Erythroblast (primary cell): ENCODE measurements at regions not wholly inside any gene's neighbourhood (a gene's known extent, or its start where the extent isn't known, plus 50 kb on each side); places are given as distances from the start of the nearest gene placed in this dataset.

ENCODE experiments used
- DNase-seq, 2 experiments: peaks; one replicate each; lab custom pipeline; 2025; lab: John Stamatoyannopoulos, UW
- GATA1 ChIP-seq: IDR thresholded peaks from 2 replicates; pipeline ENCODE4 v1.6.1; 2011; ENCODE audit warnings: low read depth, mild to moderate bottlenecking, control low read depth, low read length, moderate library complexity
- POLR2A ChIP-seq: IDR thresholded peaks from 2 replicates; pipeline ENCODE4 v1.6.1; 2011; ENCODE audit warnings: mild to moderate bottlenecking, low read length

- DNase-seq, result no peak
These were observed 241.3 kb upstream of the UBE2E3 start for GRCh38 chr2:180739070-180739469.

GRCh38 chr2:180735799-180736198 is 244.6 kb upstream of the UBE2E3 start:
- TF ChIP-seq POLR2A (no peak), GATA1 (no peak)
- DNase-seq, result no peak

More at GRCh38 chr2:180739070-180739469, 241.3 kb upstream of the UBE2E3 start:
- TF ChIP-seq GATA1 (no peak), POLR2A (no peak)

GRCh38 chr2:180734382-180734781 is 246.0 kb upstream of the UBE2E3 start:
- TF ChIP-seq POLR2A (no peak), GATA1 (no peak)
- DNase-seq, result no peak

- DNase-seq, result no peak
- no peak for TF ChIP-seq POLR2A
- no peak for TF ChIP-seq GATA1
These were observed 247.1 kb upstream of the UBE2E3 start for GRCh38 chr2:180733330-180733729.

- TF ChIP-seq POLR2A (no peak), GATA1 (no peak)
- DNase-seq, result no peak
These were observed 248.1 kb upstream of the UBE2E3 start for GRCh38 chr2:180732337-180732736.

- TF ChIP-seq GATA1, result no peak
- no peak for TF ChIP-seq POLR2A
- no peak for DNase-seq
These were observed 249.4 kb upstream of the UBE2E3 start for GRCh38 chr2:180730976-180731375.

- no peak for DNase-seq
- TF ChIP-seq GATA1 (no peak), POLR2A (no peak)
These were observed 251.4 kb upstream of the UBE2E3 start for GRCh38 chr2:180728928-180729559.

- TF ChIP-seq GATA1 (no peak), POLR2A (no peak)
- no peak for DNase-seq
These were observed 256.7 kb upstream of the UBE2E3 start for GRCh38 chr2:180723712-180724111.

GRCh38 chr2:180722551-180723239 is 257.7 kb upstream of the UBE2E3 start:
- no peak for DNase-seq

GRCh38 chr2:180720829-180721228 is 259.6 kb upstream of the UBE2E3 start:
- TF ChIP-seq GATA1 (no peak), POLR2A (no peak)

More at GRCh38 chr2:180722551-180723239, 257.7 kb upstream of the UBE2E3 start:
- TF ChIP-seq POLR2A, result no peak
- TF ChIP-seq GATA1, result no peak

GRCh38 chr2:180717588-180717987 is 262.8 kb upstream of the UBE2E3 start:
- DNase-seq, result no peak
- no peak for TF ChIP-seq GATA1
- no peak for TF ChIP-seq POLR2A

More at GRCh38 chr2:180720829-180721228, 259.6 kb upstream of the UBE2E3 start:
- no peak for DNase-seq

- no peak for DNase-seq
- TF ChIP-seq POLR2A (no peak), GATA1 (no peak)
These were observed 263.9 kb upstream of the UBE2E3 start for GRCh38 chr2:180716186-180717180.

- no peak for DNase-seq
- no peak for TF ChIP-seq POLR2A
- TF ChIP-seq GATA1, result no peak
These were observed 265.4 kb upstream of the UBE2E3 start for GRCh38 chr2:180715044-180715443.
